CD4-positive, alpha-beta T cell (primary cell): ENCODE measurements at regions not wholly inside any gene's neighbourhood (a gene's known extent, or its start where the extent isn't known, plus 50 kb on each side); places are given as distances from the start of the nearest gene placed in this dataset.

ENCODE experiments used
- ATAC-seq: fragments of 200-7000 bp; cut with Tn5 transposase; one replicate; pipeline ENCODE4 v1.10.0; 2022; ENCODE audit warnings: mild to moderate bottlenecking; ENCODE audit not compliant: poor library complexity
- CTCF ChIA-PET: fragments of 350-600 bp; sonication (Branson Sonifier 250); formaldehyde crosslinking; loops from one replicate; lab custom pipeline; 2021; ENCODE audit warnings: antibody characterized with exemption, inconsistent platforms; lab: Charles Lee
- POLR2A ChIA-PET: fragments of 350-600 bp; sonication (Branson Sonifier 250); formaldehyde crosslinking; loops from one replicate; lab custom pipeline; 2021; ENCODE audit warnings: antibody characterized with exemption, inconsistent platforms; lab: Charles Lee
- DNase-seq, 14 experiments: peaks; one replicate each; pipeline ENCODE4 v3.0.0-alpha.2; 2013 to 2020; ENCODE audit warnings: mixed read lengths in 2 of 14
- H3K27ac ChIP-seq, 2 donors: one replicate each; pipeline versions ENCODE4 v1.5.1 to v1.7.0; 2013; ENCODE audit warnings: low read length in 2 of 2, low read depth in 1 of 2, mild to moderate bottlenecking in 1 of 2
- H3K27me3 ChIP-seq, 2 experiments: 1 replicate in 1 of 2; 2 replicates in 1 of 2; pipeline versions ENCODE4 v1.6.1 to v1.7.0; 2013; ENCODE audit warnings: low read length in 2 of 2, control low read depth in 1 of 2, mild to moderate bottlenecking in 1 of 2, moderate library complexity in 1 of 2; ENCODE audit not compliant: insufficient read depth in 2 of 2, control insufficient read depth in 1 of 2
- H3K36me3 ChIP-seq: one replicate; pipeline ENCODE4 v1.6.1; 2013; ENCODE audit warnings: low read length, control low read depth; ENCODE audit not compliant: insufficient read depth
- H3K4me1 ChIP-seq: one replicate; pipeline ENCODE4 v1.6.1; 2013; ENCODE audit warnings: low read length, control low read depth; ENCODE audit not compliant: insufficient read depth
- H3K4me3 ChIP-seq: one replicate; pipeline ENCODE4 v1.5.1; 2013; ENCODE audit warnings: mild to moderate bottlenecking, low read length, moderate library complexity
- H3K9me3 ChIP-seq, 2 experiments: 1 replicate in 1 of 2; 2 replicates in 1 of 2; pipeline versions ENCODE4 v1.6.1 to v1.7.0; 2013; ENCODE audit warnings: low read length in 2 of 2, mild to moderate bottlenecking in 2 of 2, control low read depth in 1 of 2, moderate library complexity in 1 of 2; ENCODE audit not compliant: control insufficient read depth in 1 of 2, insufficient read depth in 1 of 2
- H3K27ac Mint-ChIP-seq: one replicate; pipeline ENCODE4 v1.8.0; 2020; ENCODE audit warnings: mixed read lengths
- H3K27me3 Mint-ChIP-seq: one replicate; pipeline ENCODE4 v1.8.0; 2021; ENCODE audit warnings: mixed read lengths
- H3K36me3 Mint-ChIP-seq: one replicate; pipeline ENCODE4 v1.8.0; 2021; ENCODE audit warnings: low read depth, mixed read lengths
- H3K4me1 Mint-ChIP-seq: one replicate; pipeline ENCODE4 v1.8.0; 2021; ENCODE audit warnings: low read depth, mixed read lengths
- H3K4me3 Mint-ChIP-seq: one replicate; pipeline ENCODE4 v1.8.0; 2020; ENCODE audit warnings: mild to moderate bottlenecking, mixed read lengths
- H3K9me3 Mint-ChIP-seq: one replicate; pipeline ENCODE4 v1.8.0; 2020; ENCODE audit warnings: mixed read lengths
- intact Hi-C, 2 experiments: fragments of 100-400 bp; cut with DNase I in 1 of 2; cut with micrococcal nuclease in 1 of 2; formaldehyde crosslinking; loops; one replicate each; pipeline versions ENCODE4 v1.15.1 to v1.9.0; 2023 to 2025; cut with DNase I, micrococcal nuclease
- TF ChIP-seq, protein P1 (sequence below): fragments of 200-600 bp; IDR thresholded peaks from one replicate; pipeline ENCODE4 v1.8.0; 2022; ENCODE audit warnings: antibody characterized with exemption, mild to moderate bottlenecking

DNA sequence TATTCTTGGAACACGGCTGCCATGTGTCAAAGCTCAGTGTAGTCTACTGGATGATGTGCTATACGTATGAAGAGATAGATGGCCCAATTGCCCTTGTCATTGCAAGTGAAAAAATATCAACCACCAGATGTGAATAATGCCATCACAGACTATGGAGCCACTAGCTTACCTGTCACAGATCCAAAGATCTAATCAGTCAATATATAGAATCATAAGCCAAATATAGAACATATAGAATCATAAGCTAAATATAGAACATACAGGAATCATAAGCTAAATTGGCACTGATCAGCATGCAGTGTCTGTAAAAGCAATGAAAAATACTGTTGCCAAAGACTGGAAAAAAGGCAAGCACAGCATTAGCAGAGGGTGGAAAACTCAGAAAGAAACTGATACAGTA lies 1656.9 kb upstream of the RAG2 start:
- Mint-ChIP-seq H3K27me3 (no peaks in the 10 kb centered on the region), H3K36me3 (no peaks in the 10 kb centered on the region), H3K4me1 (no peaks in the 10 kb centered on the region), H3K27ac (no peak overlapping the region), H3K9me3 (peaks cover 9% of the 10 kb centered on the region), H3K4me3 (no peak overlapping the region)
- Histone ChIP-seq H3K27ac (no peak overlapping the region), H3K9me3 (peaks cover 0 to 15% of the 10 kb centered on the region in 2 experiments), H3K4me3 (no peak overlapping the region), H3K4me1 (no peaks in the 10 kb centered on the region), H3K36me3 (no peaks in the 10 kb centered on the region), H3K27me3 (no peaks in the 10 kb centered on the region)
- ChIA-PET CTCF (no interaction called here), POLR2A (no interaction called here)
- intact Hi-C loops, result no loop called here
- DNase-seq (no peak), ATAC-seq (no peak)
- TF ChIP-seq, protein P1, sequence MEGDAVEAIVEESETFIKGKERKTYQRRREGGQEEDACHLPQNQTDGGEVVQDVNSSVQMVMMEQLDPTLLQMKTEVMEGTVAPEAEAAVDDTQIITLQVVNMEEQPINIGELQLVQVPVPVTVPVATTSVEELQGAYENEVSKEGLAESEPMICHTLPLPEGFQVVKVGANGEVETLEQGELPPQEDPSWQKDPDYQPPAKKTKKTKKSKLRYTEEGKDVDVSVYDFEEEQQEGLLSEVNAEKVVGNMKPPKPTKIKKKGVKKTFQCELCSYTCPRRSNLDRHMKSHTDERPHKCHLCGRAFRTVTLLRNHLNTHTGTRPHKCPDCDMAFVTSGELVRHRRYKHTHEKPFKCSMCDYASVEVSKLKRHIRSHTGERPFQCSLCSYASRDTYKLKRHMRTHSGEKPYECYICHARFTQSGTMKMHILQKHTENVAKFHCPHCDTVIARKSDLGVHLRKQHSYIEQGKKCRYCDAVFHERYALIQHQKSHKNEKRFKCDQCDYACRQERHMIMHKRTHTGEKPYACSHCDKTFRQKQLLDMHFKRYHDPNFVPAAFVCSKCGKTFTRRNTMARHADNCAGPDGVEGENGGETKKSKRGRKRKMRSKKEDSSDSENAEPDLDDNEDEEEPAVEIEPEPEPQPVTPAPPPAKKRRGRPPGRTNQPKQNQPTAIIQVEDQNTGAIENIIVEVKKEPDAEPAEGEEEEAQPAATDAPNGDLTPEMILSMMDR, result no peak

DNA sequence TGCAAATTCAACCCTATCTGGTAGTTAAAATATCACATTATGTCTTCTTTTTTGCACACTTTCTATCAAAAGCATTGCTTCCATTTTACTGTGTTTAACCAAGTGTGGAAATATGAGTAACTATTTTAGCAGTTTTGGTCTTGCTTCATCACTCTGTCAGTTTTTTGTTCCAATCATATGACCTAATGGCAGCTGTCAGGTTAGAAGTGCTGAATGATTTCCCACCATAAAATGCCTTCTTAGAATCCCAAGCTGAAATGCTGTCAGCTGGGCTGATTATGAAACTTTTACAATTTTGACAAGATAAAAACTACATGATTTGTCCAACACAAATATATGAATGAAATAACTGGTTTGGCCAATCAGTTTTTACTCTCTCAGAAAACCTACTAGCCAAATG lies 1654.6 kb upstream of the RAG2 start:
- no peak overlapping the region for H3K27ac Mint-ChIP-seq
- no peaks in the 10 kb centered on the region for H3K4me1 Mint-ChIP-seq
- Histone ChIP-seq H3K4me1 (no peaks in the 10 kb centered on the region), H3K9me3 (peaks cover 0 to 19% of the 10 kb centered on the region in 2 experiments), H3K36me3 (no peaks in the 10 kb centered on the region), H3K27me3 (no peaks in the 10 kb centered on the region), H3K4me3 (no peak overlapping the region), H3K27ac (no peak overlapping the region)
- DNase-seq (no peak), ATAC-seq (no peak)
- intact Hi-C loops, result no loop called here
- H3K27me3 Mint-ChIP-seq, result no peaks in the 10 kb centered on the region
- H3K36me3 Mint-ChIP-seq, result no peaks in the 10 kb centered on the region
- ChIA-PET POLR2A (no interaction called here), CTCF (no interaction called here)
- TF ChIP-seq, protein P1, result no peak
- H3K9me3 Mint-ChIP-seq, result peaks cover 4% of the 10 kb centered on the region
- no peak overlapping the region for H3K4me3 Mint-ChIP-seq

DNA sequence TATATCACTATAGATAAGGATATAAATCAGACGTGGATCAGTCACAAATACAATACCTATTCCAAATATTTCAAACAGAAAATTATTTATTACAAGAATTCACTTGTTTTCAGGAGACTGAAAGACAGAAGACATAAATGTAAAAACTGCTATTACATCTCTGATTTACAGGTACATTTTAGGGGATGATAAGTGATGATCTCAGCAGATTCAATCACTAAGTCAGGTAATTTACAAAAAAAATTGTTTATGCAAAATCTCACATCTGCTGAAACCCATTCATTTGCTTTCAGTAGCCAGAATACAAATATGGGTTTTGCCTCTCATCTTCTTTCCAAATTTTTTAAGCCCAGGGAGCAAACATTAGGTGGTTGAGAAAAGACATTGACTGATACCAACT lies 1648.4 kb upstream of the RAG2 start:
- Mint-ChIP-seq H3K9me3 (peaks cover 5% of the 10 kb centered on the region), H3K27ac (no peak overlapping the region), H3K4me3 (no peak overlapping the region), H3K36me3 (no peaks in the 10 kb centered on the region), H3K27me3 (no peaks in the 10 kb centered on the region), H3K4me1 (no peaks in the 10 kb centered on the region)
- DNase-seq (no peak), ATAC-seq (no peak)
- ChIA-PET CTCF (no interaction called here), POLR2A (no interaction called here)
- intact Hi-C loops, result no loop called here
- no peak overlapping the region for H3K4me3 ChIP-seq
- H3K27me3 ChIP-seq, result no peaks in the 10 kb centered on the region
- H3K27ac ChIP-seq, result no peak overlapping the region
- TF ChIP-seq, protein P1, result no peak
- H3K36me3 ChIP-seq, result no peaks in the 10 kb centered on the region
- peaks cover 0 to 16% of the 10 kb centered on the region in 2 experiments for H3K9me3 ChIP-seq
- no peaks in the 10 kb centered on the region for H3K4me1 ChIP-seq
